Fibroblast of lung (primary cell): ENCODE measurements at regions not wholly inside any gene's neighbourhood (a gene's known extent, or its start where the extent isn't known, plus 50 kb on each side); places are given as distances from the start of the nearest gene placed in this dataset.

Source experiments
- EZH2 ChIP-seq: IDR thresholded peaks from 2 replicates; pipeline ENCODE4 v1.5.1; 2012; ENCODE audit warnings: low read length, control low read depth, mild to moderate bottlenecking; ENCODE audit errors: missing control alignments
- TF ChIP-seq, protein P1 (sequence below), 2 donors: IDR thresholded peaks in 1 of 2; conservative IDR thresholded peaks in 1 of 2; 1 replicate in 1 of 2; 2 replicates in 1 of 2; pipeline ENCODE4 v1.5.1; 2011 to 2012; ENCODE audit warnings: low read length in 2 of 2, control low read depth in 1 of 2, inconsistent platforms in 1 of 2, low read depth in 1 of 2, mild to moderate bottlenecking in 1 of 2

DNA sequence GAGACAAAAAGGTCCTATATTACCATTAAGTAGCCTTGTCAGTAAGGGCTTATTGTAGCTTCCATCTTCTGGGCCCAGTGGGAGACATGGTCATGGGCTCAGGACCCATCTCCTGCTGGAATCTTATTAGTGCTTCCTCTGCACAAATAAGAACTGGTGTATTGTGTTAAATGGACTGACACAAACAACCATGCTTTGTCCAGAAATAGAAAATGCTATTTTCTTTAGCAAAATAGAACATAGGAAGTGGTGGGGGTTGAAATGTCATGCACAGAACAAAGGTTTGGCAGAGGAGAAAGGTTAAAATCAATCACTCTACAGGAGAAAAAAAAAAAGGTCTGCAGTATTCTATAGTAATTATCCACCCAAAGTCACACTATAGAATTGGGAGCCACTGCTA is 252.2 kb downstream of the ELAVL2 start:
- TF ChIP-seq, protein P1, sequence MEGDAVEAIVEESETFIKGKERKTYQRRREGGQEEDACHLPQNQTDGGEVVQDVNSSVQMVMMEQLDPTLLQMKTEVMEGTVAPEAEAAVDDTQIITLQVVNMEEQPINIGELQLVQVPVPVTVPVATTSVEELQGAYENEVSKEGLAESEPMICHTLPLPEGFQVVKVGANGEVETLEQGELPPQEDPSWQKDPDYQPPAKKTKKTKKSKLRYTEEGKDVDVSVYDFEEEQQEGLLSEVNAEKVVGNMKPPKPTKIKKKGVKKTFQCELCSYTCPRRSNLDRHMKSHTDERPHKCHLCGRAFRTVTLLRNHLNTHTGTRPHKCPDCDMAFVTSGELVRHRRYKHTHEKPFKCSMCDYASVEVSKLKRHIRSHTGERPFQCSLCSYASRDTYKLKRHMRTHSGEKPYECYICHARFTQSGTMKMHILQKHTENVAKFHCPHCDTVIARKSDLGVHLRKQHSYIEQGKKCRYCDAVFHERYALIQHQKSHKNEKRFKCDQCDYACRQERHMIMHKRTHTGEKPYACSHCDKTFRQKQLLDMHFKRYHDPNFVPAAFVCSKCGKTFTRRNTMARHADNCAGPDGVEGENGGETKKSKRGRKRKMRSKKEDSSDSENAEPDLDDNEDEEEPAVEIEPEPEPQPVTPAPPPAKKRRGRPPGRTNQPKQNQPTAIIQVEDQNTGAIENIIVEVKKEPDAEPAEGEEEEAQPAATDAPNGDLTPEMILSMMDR (conservative IDR thresholded peaks at IDR 0.05 in 1 of 2, IDR thresholded peaks at IDR 0.05 in 1 of 2; ENCODE audit: low read depth in 1 of 2, low read length in 2 of 2) = no peak
- TF ChIP-seq EZH2 = no peak
